ENCODE measurements at regions not wholly inside any gene's neighbourhood (a gene's known extent, or its start where the extent isn't known, plus 50 kb on each side); places are given as distances from the start of the nearest gene placed in this dataset.

DNA sequence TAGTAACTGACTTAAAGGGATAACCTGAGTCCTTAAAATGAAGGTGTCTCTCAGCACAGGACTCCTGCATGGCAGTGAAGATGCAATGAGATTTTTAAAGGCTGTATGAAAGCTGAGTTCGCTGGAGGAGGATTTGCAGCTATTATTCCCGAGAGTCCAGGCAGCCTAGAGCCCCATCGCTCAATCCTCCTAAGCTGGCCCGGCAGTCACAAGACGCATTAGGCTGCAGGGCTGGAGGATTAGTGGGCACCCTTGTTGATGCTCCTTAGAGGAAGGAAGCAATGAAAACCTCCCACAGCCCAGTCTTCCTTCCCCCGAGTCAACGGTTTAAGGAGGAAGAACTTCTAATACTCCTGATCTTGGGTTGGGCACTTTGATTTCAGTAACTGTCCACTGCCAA is 239.5 kb downstream of the EFNB2 start:
- no peak for DNase-seq

DNA sequence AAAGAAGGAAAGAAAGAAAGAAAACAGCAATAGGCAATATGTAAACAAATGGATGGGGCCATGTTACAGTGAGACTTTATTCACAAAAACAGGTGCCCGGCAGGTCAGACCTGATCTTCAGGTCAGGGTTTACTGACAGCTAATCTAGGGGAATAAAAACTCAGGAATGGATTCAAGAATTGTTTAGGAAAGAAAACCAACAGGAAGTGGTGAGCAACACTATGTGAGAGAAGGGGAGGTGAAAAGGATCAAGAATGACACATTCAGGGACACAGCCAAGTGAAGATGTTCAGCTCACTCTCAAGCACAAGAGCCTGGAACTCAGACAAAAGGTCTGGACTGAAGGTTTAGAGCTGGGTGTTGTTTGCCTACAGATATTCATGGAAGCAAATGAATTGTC is 244.5 kb downstream of the EFNB2 start:
- DNase-seq = peak; percentile 20

DNA sequence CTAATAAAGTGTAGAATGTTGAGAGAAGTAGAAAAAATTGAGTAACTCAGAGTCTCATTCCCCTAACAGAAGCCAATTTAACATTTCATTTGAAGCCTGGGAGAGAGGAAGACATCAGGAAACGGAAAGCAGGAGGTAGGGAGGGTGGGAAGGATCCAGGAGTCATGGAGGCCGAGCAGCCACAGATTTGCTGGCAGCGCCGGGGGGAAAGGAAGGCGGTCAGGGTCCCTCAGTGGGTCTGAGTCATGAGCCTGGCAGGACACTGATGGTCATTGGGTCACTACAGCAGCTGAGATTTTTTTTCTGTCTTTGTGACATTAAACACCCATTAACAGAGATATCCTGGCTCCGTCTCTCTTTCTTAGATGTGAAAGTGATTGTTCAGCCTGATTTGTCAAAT is 248.1 kb downstream of the EFNB2 start:
- DNase-seq = no peak

DNA sequence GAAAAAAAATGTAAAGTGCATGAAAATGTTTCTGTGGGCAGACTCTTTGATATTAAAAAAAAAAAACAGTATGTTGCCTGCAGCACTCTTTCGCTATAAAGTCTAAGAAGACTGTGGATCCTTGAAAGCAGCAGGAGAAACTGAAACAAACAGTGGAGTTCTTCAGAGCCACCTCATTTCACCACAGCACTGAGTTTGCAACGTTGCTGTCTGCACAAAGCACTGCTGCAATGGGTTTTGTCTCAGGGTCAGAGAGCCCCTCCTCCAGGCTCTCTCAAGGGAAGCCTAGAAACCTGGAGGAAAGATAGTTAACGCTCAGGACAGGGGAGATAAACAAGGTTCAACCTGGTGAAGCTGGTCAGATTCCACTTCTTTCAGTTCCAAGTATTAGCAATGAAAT is 248.7 kb downstream of the EFNB2 start:
- DNase-seq = no peak

DNA sequence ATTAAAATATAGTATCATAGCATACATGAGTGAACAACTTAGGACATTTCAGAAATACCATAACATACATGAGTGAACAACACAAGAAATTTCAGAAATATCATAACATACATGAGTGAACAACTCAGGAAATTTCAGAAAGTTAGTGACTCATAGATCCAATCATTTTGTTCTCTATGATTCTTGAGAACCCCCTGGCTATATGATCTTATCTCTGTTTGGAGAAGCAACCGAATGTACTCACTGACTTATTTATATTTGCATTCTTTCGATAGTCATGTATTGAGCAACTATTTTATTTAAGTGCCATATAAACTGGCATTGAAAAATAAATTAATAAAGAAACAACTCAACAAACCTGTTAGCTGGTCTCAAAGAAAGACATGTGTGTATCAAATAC is 251.1 kb downstream of the EFNB2 start:
- DNase-seq = no peak

DNA sequence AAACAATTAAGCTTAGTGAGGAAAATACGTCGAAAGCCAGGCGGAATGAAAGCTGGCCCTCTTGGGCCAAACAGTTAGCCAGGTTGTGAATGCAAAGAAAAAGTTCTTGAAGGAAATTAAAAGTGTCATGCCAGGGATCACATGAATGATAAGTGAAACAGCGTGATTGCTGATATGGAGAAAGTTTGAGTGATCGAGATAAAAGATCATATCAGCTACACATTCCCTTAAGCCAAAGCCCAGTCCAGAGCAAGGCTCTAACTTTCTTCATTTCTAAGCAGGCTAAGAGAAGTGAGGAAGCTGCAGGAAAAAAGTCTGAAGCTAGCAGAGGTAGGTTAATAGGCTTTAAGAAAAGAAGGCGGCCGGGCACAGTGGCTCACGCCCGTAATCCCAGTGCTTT is 254.0 kb downstream of the EFNB2 start:
- DNase-seq = no peak

DNA sequence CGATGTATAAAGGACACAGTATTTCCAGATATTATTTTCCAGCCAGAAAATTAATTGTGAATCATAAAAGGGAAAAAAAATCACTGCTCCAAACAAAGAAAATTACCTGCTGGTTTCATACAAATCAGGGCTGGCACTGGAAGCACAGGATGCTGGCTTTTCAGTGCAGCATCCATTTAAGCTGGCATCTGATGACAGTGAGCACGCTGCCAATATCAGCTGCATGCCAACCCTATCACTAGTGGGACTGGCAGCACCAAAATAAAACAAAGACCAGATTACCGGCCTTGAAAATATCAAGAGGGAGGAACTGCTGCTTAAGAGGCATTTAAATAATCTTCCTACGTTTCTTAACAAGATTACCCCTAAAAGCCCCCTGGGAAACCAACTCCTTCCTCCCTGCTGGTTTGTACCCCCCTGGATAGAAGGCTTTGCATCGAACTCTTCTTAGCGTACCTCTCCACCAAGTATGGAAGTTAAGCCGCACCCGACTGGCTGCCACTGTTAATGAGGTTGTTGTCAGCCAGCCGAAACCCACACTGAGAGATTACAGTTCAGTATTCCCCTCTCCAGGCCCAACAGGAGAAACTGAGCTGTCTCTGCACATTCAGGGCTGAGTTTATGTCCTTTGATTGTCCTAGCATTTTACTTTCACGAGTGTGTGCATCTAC is 257.8 kb downstream of the EFNB2 start:
- DNase-seq = no peak

DNA sequence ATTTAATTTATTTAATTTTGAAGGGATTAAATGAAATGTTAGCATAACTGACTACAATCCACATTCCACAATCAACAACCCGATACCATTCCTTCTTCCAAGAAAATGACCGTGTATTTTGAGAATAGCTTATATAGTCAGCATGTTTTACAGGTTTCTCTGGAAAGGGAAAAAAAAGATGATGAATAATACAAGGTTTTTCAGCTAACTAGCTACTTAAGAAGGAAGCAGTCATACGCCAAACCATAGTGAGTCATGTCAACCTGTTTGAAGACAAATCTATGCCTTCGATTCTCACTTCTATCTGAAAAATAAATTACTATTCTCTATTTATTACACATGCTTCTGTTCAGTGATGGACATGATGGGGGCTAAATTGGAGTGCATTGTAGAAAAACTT is 258.6 kb downstream of the EFNB2 start:
- no peak for DNase-seq

DNA sequence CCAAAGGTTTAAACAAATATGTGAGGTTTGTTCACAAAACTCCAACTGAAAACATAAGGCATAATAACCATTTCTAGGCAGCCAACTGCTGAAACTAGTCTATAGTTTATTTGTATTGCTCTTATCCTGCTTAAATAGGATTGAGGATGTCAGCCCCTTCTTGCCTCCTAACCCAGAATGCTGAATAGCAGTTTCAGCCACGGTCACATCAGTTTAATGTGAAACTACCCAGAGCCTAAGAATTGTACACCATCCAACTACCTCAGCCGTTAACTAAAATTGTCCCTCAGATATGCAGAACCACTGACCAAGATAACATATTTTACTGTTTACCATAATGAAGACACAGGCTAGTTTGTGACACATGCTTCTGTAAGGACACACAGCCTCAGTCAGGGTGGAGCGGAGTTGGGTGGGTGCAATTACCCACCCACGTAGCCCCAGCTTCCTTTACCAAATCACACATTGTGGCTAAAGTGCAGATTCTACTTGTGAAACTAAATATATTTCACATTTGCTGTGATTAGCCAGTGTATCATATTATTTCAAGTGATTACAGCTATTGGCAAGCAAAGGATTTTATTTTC is 259.9 kb downstream of the EFNB2 start:
- DNase-seq = no peak

DNA sequence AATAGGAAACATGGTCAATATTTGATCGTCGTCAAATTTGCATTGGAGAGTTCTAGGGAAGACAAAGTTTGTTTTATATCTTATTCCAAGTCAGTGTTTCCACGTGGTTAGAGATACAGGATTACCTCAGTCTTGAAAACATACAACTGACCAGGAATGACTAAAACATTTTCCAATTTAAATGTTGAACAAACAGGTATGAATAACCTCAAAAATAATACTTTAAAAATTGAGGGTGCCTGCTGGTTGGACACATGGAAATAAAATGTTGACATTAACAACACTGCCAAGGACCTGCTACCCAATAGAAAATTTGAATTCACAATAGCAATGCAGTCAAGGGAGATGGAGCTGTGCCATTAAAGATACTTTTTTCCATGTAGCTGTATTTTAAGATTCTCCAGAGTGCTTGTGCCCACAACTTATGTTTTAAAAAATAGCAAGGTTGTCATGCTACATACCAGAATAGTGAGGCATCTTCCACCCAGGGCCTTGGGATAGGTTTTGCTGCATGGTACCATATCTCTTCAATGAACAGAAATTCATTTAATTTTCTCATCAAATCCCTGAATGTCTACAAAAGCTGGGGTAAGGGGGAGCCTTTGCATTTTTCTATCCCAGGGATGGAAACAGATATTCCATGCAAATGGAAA is 260.8 kb downstream of the EFNB2 start:
- DNase-seq = peak; percentile 1

DNA sequence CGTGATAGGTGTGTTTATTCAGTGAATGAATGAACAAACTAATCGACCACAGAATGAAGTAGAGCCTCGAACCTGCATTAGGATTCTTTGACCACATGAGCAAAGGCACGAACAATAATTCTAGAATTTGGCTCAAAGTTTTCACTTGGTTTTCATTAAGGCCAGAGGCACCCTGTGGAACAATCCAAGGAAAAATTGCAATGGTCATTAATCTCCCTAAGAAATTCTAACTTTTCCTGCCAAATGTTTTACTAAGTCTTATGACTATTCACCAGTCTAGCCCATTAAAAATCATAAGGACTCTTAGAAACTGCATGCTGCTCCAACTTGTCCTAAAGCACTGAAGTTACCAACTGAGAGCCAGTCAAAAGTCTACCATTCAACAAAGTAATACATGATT is 271.7 kb downstream of the EFNB2 start:
- no peak for DNase-seq

DNA sequence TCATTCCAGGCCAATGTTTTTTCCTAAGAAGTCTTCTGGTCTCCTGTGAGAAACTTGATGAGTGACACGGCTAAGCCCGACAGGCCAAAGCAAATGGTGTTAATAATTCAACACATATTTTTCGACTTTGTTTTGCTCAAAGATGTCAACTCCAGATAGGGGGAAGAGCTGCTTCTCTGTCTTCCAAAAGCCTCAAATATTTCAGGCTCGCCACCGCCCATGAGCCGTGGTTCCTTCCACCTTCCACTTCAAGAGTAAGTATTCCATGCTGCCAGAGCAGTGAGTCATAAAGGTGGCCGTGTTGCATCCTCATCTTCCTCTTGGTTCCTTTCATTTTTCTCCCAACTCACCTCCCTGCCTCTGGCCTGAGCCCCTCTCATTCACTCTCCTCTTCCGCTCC is 272.6 kb downstream of the EFNB2 start:
- no peak for DNase-seq

DNA sequence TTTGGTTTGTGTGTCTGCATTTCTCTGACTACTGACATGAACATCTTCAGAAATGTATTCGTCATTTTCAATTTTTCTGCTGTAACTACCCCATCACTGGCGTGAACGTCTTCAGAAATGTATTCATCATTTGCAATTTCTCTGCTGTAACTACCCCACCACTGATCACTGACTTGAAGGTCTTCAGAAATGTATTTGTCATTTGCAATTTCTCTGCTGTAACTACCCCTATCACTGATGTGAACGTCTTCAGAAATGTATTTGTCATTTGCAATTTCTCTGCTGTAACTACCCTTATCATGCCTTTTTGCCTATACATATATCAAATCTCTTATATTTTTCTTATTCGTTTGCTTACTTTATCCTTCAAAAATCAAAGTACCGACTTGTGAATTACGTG is 274.0 kb downstream of the EFNB2 start:
- DNase-seq = no peak

DNA sequence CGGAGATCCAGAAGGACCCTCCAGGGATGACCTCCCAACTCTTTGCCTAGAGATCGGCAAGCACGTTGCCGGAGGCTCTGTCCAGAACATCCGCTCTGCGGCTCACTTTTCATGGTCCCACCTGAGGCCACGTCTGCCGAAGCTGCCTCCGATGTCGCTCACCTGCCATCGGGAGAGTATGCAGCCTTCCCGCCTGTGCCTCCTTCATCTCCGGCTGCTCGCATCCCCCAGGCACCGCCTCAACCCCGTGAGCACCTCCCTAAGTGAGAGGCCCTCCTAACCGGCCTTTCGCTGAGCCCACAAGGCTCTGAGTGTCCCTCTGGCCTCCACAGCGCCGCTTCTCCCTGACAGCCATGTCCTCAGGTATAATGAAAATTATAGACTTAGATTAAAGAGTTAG is 275.1 kb downstream of the EFNB2 start:
- DNase-seq = no peak

DNA sequence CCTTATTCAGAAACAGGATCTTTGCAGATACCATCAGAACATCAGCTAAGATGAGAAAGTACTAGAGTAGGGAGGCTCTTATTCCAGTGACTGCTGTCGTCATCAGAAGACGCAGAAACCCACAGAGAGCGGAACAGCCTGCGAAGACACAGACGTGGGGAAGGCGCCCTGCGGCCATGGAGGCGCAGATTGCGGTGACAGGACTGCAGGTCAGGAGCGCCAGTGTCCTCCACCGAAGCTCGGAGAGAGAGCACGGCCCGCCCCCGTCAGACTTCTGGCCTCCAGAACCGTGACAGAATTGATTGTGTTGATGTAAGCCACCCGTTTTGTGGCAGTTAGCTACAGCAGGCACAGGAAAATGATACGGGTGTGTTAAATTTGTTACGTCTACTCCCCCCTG is 275.5 kb downstream of the EFNB2 start:
- DNase-seq = no peak

DNA sequence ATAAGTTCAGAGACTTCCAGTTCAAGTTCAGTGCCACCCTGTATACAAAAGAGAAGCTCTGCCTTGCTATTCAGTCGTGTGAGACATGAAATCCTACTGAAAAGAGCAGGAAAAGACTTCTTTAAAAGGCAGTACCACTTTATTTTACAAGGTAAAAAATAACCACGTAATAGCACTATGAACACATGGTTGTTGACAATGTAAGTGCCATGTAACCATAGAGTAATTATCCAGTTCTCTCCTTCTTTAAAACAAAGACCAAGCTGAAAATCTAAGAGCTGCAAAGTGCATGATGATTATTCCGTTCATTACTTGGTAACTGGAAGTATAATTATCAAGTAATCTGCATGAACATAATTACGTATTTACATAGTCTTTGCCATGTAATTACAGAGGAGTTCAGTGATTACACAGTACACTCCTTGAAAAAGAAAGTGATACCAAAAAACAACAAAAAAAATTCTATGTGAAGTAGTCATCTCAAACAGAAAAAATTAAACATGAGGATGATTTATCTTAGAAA is 288.7 kb downstream of the EFNB2 start:
- DNase-seq = no peak

DNA sequence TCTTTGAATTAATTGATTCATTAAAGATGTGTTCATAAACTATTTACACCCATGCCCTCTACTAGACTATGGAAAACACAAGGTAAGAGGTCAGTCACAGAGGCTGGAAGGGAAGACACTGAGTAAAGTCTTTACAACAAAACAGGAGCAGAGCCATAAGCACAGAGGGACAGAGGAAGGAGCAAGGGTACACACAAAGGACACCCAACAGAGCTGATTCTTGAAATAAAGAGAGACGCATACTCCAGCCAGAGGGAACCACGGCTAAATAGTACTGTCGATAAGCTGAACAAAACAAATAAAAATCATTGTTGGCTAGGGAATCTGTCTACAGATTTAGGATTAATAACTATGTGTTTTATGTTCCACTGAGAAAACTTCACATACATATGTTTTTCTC is 289.2 kb downstream of the EFNB2 start:
- DNase-seq = no peak

DNA sequence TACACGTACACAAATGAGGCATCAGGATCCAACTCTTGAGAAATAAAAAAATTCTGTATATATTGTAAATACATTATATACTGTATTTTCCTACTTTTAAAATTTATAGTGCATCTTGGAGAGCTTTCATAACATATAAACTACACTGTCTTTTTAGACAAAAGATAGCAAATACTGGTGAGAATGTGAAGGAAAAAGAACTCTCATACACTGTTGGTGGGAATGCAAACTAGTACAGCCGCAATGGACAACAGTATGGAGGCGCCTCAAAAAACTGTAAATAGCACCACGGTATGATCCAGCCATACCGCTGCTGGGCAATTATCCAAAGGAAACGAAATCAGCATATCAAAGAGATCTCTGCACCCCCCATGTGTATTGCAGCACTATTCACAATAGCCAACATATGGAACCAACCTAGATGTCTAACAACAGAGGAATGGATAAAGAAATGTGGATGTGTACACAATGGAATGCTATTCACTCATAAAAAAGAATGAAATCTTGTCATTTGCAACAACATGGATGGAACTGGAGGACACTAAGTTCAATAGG is 292.4 kb downstream of the EFNB2 start:
- DNase-seq = no peak

DNA sequence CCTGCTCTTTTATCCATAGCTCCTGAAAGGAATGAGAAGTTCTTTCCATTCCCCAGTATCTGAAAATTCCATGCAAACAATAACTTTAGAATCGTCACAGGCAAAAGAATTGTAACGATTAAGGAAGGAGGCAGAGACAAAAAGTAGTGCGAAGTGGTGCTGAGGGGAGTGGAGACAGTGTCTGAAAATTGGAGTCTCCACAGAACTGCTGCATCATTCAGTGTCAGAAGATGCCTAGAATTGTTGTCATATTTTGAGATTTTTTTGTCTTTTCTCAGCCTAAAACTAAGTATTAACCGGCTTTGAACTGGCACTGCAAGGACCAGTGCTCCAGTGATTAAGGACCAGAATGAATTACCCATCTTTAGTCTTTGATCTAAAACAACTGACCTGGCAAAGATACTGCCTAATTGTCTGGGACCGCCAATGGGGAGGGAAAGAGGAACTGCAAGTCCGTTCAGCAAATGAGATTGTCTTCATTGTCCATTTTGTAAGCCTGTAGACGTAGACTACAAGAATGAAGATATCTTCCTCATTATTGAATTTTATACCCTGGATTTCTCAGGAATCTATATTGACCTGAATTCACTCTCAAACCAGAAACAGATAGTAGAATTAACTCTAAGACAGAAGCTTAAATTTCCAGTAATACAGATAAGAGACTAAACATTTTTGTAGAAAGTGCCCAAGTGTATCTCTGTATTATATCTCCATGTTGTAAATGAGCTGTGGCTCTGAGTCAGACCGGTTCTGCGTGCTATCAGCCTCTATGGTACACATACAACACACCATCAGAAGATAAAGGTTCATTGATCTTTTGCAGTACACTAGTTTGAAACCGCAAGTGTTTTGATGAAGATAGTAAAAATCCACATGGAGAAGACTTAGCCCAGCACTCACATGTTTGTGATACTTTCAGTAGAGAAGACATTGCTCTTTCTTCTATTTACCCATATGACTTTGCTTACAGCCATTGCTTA is 293.2 kb downstream of the EFNB2 start:
- no peak for DNase-seq

DNA sequence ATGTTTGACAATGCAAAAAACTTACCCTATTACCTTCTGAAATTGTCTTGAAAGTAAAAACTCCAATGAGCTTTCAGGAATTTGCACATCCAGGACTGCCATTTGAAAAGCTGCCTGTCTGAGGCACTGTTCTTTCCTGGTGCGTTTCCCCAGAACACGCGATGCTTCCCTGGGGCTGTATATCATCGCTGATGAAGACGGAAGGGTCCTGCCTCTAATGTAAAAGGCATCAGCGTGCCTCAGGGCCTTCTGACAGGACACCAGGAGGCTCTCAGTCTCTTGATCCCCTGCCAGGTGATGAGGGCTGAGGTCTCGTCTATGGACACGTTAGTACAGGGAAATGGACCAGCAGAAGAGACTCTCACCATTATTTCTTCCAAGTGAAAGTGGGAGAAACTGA is 296.8 kb downstream of the EFNB2 start:
- DNase-seq = no peak

DNA sequence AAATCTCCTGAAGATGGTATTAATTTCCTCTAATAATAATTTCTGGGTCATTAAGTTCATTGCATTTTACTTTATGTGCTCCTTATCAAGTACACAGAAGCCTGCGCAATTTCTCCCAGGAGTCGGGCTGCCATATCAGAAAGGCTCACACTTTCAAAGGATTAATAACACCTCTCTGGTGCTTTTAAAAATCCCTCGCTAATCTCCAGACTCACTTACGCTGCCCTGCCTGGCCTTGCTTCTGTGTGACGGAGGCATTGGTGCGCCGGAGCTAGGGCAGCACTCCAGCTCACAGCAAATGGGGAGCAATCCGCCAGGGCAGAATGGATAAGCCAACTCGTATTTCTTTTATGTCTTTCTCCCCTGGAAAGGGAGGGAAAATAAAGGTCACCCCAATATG is 300.8 kb downstream of the EFNB2 start:
- DNase-seq = no peak

DNA sequence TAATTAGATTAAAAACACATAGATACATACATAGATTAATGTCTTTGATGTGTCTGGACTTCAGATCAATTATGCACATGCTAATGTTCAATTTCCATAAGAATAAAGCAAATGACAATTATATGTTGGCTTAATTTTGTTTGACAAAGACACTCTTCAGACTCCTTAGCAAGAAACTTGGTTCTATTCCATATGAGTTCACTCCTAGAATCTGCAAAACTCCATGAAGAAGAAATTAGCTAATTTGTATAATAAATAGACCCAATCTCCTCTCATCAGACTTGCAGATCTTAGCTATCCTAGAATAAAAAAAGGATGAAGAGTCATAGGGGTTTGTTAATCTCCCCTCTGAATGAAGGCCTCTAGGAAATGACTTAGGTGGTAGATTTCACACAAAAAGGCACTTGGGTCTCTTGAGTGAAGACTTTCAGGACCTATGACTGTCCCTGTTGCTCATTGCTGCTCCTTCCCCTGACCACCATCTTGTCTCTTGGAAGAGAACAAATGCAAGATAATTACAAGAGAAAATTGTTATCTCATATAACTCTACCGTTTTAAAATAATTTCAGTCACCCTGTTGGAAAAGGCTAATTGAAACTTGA is 302.2 kb downstream of the EFNB2 start:
- no peak for DNase-seq

DNA sequence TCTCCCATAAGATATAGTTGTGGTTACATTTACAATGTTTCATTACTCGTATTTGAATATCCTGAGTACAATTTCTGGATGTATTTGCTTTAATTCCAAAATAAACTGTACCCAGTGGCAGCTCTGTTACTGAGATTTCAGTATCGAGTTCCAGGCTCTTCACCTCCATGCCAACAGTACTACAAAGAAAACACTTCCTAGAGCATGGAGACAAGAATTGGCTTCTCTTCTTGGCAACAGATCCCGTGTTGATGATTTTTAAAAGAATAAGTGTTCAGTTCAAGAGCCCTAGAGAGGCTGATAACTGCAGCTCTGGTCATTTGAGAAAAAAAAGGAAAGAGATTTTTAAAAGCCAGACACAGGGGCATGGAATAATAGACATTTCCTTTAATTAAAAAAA is 302.8 kb downstream of the EFNB2 start:
- DNase-seq = peak; percentile 0

Measured in DMS53 (cell line).